A673 (cell line): ENCODE measurements at regions not wholly inside any gene's neighbourhood (a gene's known extent, or its start where the extent isn't known, plus 50 kb on each side); places are given as distances from the start of the nearest gene placed in this dataset.

Experiments used
- CTCF ChIP-seq: fragments of 300-800, 200-600 bp; sonication (generic); conservative IDR thresholded peaks from 2 replicates; pipeline ENCODE4 v1.5.1; 2017; ENCODE audit warnings: low read depth, mild to moderate bottlenecking, antibody characterized with exemption, low read length, moderate library complexity, mixed read lengths
- EZH2 ChIP-seq: fragments of 200-600 bp; sonication (generic); IDR thresholded peaks from 2 replicates; pipeline ENCODE4 v1.6.1; 2017; ENCODE audit warnings: borderline replicate concordance, low read depth, mild to moderate bottlenecking, mixed read lengths, antibody characterized with exemption, low read length; ENCODE audit not compliant: poor library complexity, severe bottlenecking

DNA sequence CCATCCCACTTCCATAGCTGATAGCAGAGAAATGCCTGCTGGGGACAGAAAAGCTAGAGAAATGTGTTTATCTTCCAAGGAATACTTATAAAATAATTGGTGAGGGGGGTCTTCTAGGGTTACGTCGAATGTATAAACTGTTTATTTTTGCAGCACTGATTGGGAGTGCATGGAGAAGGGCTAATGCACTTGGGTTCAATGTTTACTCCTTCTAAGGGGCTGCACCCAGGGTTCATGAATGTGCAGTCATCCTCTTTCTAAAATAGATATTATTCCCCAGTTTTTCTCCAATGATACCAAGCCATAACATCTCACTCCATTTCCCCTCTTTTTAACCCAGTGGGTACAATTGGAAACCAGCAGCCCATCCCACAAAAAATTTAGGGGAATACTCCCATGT is 336.9 kb downstream of the ETS1 start:
- TF ChIP-seq CTCF (no peak), EZH2 (no peak)
